ENCODE measurements at regions not wholly inside any gene's neighbourhood (a gene's known extent, or its start where the extent isn't known, plus 50 kb on each side); places are given as distances from the start of the nearest gene placed in this dataset.

GRCh38 chr14:98962118-98962517 is 309.9 kb downstream of the BCL11B start:
- DNase-seq, result no peak

GRCh38 chr14:98963610-98964009 is 308.4 kb downstream of the BCL11B start:
- no peak for DNase-seq

GRCh38 chr14:98964171-98964570 is 307.8 kb downstream of the BCL11B start:
- DNase-seq, result no peak

DNA sequence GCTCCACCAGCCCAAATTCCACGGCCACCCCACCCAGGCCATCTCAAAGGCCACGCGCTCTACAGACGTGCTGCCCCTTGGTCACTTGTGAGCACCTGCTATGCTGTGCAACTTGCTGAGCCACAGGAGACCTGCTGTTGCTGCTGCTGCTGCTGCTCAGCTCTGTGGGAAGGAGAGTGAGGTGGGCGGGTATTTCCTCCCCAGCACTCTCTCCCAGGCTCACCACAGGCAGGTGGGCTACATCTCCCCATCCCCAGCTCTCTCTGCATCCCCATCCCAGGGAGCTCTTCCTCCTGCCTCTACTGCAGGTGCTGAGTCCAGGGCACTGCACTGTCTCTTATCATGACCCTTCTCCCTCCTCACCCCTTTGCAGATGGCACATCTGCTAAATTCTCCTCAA is 306.9 kb downstream of the BCL11B start:
- no peak for DNase-seq

- DNase-seq, result no peak
These were observed 306.0 kb downstream of the BCL11B start for GRCh38 chr14:98966016-98966415.

DNA sequence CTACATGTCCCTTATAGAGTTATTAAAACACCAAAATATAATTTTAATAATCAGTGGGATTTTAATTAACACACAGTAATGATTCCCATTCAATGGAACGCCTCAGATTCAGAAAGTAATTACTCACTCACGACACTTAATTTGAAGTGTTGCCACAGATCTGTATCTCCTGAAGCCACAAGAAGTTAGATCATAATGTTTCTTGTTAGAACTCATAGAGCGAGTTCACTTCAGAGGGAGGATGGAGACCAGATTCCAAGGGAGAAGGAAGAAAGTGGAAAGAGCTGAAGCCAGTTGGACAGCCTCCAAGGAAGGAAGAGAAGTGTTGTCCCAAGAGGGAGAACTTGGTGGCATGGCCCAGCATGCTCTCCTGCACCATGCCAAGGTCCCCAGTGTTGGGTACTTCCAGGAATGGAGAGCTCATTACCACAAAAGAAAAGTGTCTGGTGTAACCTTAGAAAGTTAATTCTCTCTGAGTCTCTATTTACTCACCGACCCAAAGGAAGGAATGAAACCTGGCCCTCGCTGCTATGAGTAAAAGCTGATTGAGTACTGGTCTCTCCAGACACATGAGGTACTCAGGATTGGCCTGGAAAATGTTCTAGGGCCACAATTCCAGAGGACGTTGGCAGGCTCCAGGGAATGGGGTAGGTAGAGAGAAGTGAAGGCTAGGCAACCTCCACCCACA is 305.4 kb downstream of the BCL11B start:
- DNase-seq, result no peak

- DNase-seq, result no peak
These were observed 297.9 kb downstream of the BCL11B start for GRCh38 chr14:98974113-98974512.

GRCh38 chr14:98976271-98976670 is 295.7 kb downstream of the BCL11B start:
- DNase-seq, result no peak

DNA sequence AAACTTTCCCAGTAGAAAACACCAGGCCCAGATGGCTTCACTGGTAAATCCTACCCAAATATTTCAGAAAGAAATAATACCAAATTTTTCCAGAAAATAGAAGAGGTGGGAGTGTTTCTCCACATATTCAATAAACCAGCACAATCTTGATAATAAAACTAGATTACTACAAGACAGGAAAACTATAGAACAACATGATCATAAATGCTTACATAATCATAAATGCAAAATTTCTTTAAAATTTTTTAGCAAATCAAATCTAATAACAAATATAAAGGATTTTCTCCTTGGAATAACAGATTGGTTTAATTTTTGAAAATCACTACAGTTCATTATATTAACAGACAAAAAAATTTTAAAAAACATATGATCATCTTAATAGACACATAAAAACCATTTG is 294.5 kb downstream of the BCL11B start:
- no peak for DNase-seq

DNA sequence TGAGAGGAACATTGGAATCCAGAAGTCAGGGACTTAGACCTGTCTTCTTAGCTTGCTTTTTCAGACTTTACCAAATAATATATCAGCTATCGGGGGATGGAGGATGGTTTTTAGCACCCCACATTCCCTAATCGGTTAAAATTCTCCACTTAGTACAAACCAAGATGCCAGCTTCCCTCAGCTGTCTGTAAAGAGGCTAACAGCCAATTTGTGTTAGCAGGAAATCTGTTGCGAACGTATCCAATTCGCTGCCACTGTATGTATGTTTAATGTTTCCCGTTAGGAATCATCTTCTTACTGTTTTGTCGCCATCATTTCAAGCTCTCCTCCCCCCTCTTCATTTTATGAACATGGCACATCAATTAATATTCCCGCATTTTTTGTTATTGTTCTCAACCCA is 289.0 kb downstream of the BCL11B start:
- DNase-seq, result no peak

- no peak for DNase-seq
These were observed 287.8 kb downstream of the BCL11B start for GRCh38 chr14:98984027-98984718.

- DNase-seq, result no peak
These were observed 287.3 kb downstream of the BCL11B start for GRCh38 chr14:98984719-98985041.

- DNase-seq, result no peak
These were observed 278.2 kb downstream of the BCL11B start for GRCh38 chr14:98993818-98994217.

GRCh38 chr14:98994561-98994960 is 277.4 kb downstream of the BCL11B start:
- DNase-seq, result no peak

DNA sequence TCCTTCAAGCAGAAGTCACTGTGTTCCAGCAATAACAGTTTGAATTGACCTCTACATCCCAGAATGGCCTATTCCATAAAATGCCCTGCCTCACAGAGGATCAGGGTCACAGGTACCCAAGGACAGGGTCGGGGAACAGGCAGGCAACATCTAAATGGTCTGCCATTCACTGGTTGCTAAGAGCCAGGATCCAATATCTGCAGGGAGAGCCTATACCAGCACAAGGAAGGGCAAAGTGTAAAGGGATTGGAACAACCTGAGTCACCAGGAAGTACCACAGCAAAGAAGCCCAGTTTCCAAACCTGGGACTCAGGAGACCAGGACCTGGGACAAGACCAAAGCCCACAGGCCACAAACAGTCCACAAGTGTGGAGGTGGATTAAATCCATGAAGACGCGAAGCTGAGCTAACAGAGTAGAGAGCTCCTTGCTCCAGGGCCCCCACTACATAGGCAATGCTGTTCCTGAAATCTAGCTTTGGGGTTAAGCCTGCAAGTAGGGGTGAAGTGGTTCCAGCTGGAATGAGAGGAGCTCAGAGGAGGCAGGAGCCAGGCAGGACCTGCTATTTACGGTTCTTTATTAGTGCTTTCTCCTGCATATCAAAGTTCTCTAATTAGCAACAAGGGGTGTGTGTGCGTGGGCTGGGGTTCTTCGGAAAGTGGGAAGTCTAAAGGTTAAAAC is 274.3 kb downstream of the BCL11B start:
- DNase-seq, result no peak

DNA sequence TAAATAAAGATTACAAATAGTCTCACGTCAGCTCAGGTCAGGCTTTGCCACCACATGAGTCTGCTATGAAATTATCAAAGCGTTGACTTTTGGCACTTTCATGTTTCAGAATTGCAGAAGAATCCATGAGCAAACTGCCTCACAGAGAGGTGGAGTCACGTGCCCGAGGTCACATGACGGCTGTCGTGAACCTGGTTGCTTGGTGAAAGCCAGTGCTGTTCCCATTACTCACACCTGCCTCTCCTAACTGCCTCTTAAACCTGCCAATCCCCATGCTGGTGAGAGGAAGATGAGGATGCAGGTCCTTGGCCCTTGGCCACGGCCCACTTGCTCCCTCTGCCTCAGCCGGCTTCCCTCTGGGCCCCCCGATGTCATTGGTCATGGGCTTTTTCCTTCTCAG is 272.7 kb downstream of the BCL11B start:
- no peak for DNase-seq

DNA sequence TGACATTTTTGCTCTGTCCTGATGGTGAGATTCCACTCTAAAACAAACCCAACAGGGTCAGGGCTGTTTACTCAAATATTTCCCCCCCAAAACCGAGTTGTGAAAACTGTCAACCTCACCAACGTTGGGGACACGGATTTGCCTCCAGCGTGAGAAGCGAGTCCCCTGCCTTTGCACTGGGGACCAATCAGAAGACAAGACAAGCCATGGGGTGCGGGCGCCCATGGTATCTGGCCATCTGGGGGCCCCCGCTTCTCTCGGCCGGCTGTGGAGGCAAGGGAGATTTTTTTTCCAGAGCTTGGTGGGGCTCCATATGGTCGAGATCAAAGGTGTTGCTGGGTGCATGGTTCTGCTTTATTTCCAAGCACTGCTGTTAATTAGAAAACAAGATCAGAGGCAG is 272.1 kb downstream of the BCL11B start:
- no peak for DNase-seq

DNA sequence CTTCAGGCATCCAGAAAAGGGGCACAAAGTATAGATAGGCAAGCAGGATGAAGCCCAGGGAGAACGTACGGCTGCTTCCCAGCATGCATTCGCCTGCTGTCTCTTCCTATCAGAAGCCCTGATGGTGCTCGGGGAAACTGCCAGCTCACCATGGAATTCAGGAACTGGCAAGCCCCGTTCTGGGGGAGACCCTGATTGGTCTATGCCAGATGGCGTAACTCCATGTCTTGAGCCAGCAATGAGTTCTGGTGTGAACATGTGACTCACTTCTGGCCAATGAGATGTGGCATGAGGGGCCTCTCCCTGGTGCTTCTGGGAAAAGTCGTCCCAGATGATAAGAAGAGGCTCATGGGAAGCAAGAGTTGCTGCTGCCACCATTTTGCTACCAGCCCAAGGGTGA is 270.8 kb downstream of the BCL11B start:
- DNase-seq, result no peak

GRCh38 chr14:99003646-99004045 is 268.4 kb downstream of the BCL11B start:
- no peak for DNase-seq

- no peak for DNase-seq
These were observed 267.9 kb downstream of the BCL11B start for GRCh38 chr14:99004112-99004511.

DNA sequence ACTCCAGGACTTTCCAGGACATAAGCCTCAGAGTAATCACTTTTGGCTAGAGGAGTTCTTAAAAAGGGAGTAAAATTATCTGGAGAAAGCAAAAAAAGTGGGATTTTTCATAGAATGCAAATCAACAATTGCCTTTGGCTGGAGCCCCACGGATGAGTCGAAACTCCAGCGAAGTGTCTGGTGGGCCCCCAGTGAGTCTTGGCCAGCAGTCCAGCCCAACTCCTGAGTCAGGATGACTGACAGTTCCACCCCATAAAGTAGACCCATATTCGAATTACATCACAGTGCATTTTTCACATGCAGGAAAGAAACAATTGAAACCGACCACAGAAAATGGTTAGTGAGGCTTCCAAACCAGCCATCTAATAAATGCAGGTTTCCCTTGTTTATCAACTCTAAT is 265.7 kb downstream of the BCL11B start:
- DNase-seq, result no peak

DNA sequence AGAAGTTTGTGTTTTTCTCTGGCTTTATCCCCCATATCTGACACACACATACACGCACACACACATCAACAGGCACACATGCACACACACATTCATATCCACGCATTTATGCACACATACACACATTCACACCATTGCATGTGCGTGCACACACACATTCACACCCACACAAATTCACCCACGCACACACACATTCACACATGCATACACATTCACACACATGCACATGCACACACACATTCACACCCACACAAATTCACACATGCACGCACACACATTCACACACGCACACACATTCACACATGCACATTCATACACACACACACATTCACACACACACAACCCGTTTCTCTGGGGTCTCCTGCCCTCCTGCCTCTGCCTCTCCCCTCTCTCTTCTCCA is 264.2 kb downstream of the BCL11B start:
- no peak for DNase-seq

- no peak for DNase-seq
These were observed 262.1 kb downstream of the BCL11B start for GRCh38 chr14:99009871-99010270.

GRCh38 chr14:99011385-99011784 is 260.6 kb downstream of the BCL11B start:
- no peak for DNase-seq

DNA sequence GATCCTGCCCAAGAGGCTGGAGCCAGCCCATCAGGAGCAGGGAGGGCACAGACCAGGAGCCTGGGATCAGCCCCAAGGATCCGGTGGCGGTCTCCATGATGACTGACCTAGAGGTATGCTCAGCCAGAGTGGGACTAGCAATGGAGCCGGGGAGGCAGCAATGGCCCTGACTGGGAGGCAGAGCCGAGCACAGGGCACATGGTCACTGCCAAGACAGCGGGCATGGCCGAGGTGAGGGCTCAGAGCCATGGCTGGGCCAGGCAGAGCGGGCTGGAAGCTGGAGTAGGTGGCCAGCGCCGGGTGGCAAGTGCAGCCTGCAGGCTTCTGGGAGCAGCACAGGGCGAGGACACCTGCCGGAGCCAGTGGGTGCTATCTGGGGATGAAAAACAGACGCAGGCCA is 259.3 kb downstream of the BCL11B start:
- DNase-seq, result no peak

Measured in NCI-H774 (cell line).